HG03457 (cell line): ENCODE measurements at regions not wholly inside any gene's neighbourhood (a gene's known extent, or its start where the extent isn't known, plus 50 kb on each side); places are given as distances from the start of the nearest gene placed in this dataset.

Experiments
- ATAC-seq: cut with Tn5 transposase; IDR thresholded peaks from one replicate; pipeline ENCODE4 v1.9.1; 2021; ENCODE audit warnings: moderate number of reproducible peaks; ENCODE audit not compliant: unreplicated experiment

- ATAC-seq: no peak
These were observed 282.7 kb upstream of the SEMA3D start for GRCh38 chr7:85469446-85470010.

- ATAC-seq: no peak
These were observed 277.3 kb upstream of the SEMA3D start for GRCh38 chr7:85464042-85464651.

- ATAC-seq: no peak
These were observed 275.8 kb upstream of the SEMA3D start for GRCh38 chr7:85462671-85463070.

GRCh38 chr7:85457911-85458310, 271.1 kb upstream of the SEMA3D start:
- no peak for ATAC-seq

- no peak for ATAC-seq
These were observed 269.4 kb upstream of the SEMA3D start for GRCh38 chr7:85456254-85456653.

GRCh38 chr7:85454904-85455303, 268.0 kb upstream of the SEMA3D start:
- ATAC-seq: no peak

GRCh38 chr7:85452674-85453073, 265.8 kb upstream of the SEMA3D start:
- ATAC-seq: no peak

- ATAC-seq: no peak
These were observed 262.6 kb upstream of the SEMA3D start for GRCh38 chr7:85449478-85449877.

GRCh38 chr7:85447004-85447403, 260.1 kb upstream of the SEMA3D start:
- no peak for ATAC-seq

- no peak for ATAC-seq
These were observed 239.7 kb upstream of the SEMA3D start for GRCh38 chr7:85426487-85426960.

- ATAC-seq: no peak
These were observed 237.4 kb upstream of the SEMA3D start for GRCh38 chr7:85424298-85424697.

- no peak for ATAC-seq
These were observed 236.5 kb upstream of the SEMA3D start for GRCh38 chr7:85423209-85423895.

GRCh38 chr7:85415743-85416142, 228.9 kb upstream of the SEMA3D start:
- ATAC-seq: no peak

- no peak for ATAC-seq
These were observed 226.9 kb upstream of the SEMA3D start for GRCh38 chr7:85413718-85414117.

GRCh38 chr7:85412912-85413311, 226.1 kb upstream of the SEMA3D start:
- no peak for ATAC-seq

GRCh38 chr7:85407391-85407790, 220.5 kb upstream of the SEMA3D start:
- no peak for ATAC-seq

- ATAC-seq: no peak
These were observed 218.4 kb upstream of the SEMA3D start for GRCh38 chr7:85405016-85405902.

- ATAC-seq: no peak
These were observed 209.8 kb upstream of the SEMA3D start for GRCh38 chr7:85396676-85397075.

- ATAC-seq: no peak
These were observed 205.9 kb upstream of the SEMA3D start for GRCh38 chr7:85392789-85393188.

- ATAC-seq: no peak
These were observed 205.5 kb upstream of the SEMA3D start for GRCh38 chr7:85392326-85392725.

- no peak for ATAC-seq
These were observed 199.6 kb upstream of the SEMA3D start for GRCh38 chr7:85386460-85386859.
